PC-9 (cell line): ENCODE measurements at regions not wholly inside any gene's neighbourhood (a gene's known extent, or its start where the extent isn't known, plus 50 kb on each side); places are given as distances from the start of the nearest gene placed in this dataset.

Source experiments
- BruUV-seq: library from RNA; stranded (reverse); fragments of 400-500 nt; replicated peaks from 2 replicates; lab custom pipeline; 2021; lab: Mats Ljungman, UMichigan
- CTCF ChIA-PET: fragments of 300-600 bp; sonication (Branson Sonifier 250); formaldehyde crosslinking; loops from one replicate; lab custom pipeline; 2022; ENCODE audit warnings: antibody characterized with exemption; lab: Charles Lee
- POLR2A ChIA-PET: fragments of 300-600 bp; sonication (Branson Sonifier 250); formaldehyde crosslinking; loops from one replicate; lab custom pipeline; 2022; ENCODE audit warnings: antibody characterized with exemption; ENCODE audit not compliant: unreplicated experiment; lab: Charles Lee
- DNase-seq, 2 experiments: peaks; one replicate each; pipeline versions ENCODE4 v3.0.0 to v3.0.0-alpha.2; 2015 to 2022; ENCODE audit warnings: mixed read lengths in 1 of 2
- H2AFZ ChIP-seq: fragments of 200-600 bp; sonication (generic); 2 replicates; pipeline ENCODE4 v1.8.1; 2017; ENCODE audit warnings: antibody characterized with exemption
- H3F3A ChIP-seq: fragments of 200-600 bp; sonication (generic); 2 replicates; pipeline ENCODE4 v1.8.1; 2017; ENCODE audit warnings: antibody characterized with exemption, mild to moderate bottlenecking, low read depth; ENCODE audit not compliant: insufficient read depth
- H3K27ac ChIP-seq: fragments of 200-600 bp; sonication (generic); 2 replicates; pipeline ENCODE4 v1.6.1; 2016; ENCODE audit warnings: mixed run types
- H3K27me3 ChIP-seq: fragments of 200-600 bp; sonication (generic); 2 replicates; pipeline ENCODE4 v1.6.1; 2016; ENCODE audit warnings: low read depth, mixed run types; ENCODE audit not compliant: insufficient read depth
- H3K36me3 ChIP-seq: fragments of 200-600 bp; sonication (generic); 2 replicates; pipeline ENCODE4 v1.6.1; 2016; ENCODE audit warnings: low read depth, mixed run types
- H3K4me1 ChIP-seq: fragments of 200-600 bp; sonication (generic); replicated peaks from 2 replicates; pipeline ENCODE4 v1.6.1; 2016; ENCODE audit warnings: mixed run types; ENCODE audit not compliant: insufficient read depth
- H3K4me2 ChIP-seq: fragments of 200-600 bp; sonication (generic); 2 replicates; pipeline ENCODE4 v1.6.1; 2017; ENCODE audit warnings: mixed run types
- H3K4me3 ChIP-seq: fragments of 200-600 bp; sonication (generic); 2 replicates; pipeline ENCODE4 v1.6.1; 2016; ENCODE audit warnings: mixed run types
- H3K79me2 ChIP-seq: fragments of 200-600 bp; sonication (generic); 2 replicates; pipeline ENCODE4 v1.6.1; 2017; ENCODE audit warnings: low read depth, mixed run types
- H3K9me2 ChIP-seq: fragments of 200-600 bp; sonication (generic); 2 replicates; pipeline ENCODE4 v1.8.1; 2017; ENCODE audit warnings: mild to moderate bottlenecking; ENCODE audit not compliant: insufficient read depth
- H3K9me3 ChIP-seq: fragments of 200-600 bp; sonication (generic); 2 replicates; pipeline ENCODE4 v1.8.1; 2016; ENCODE audit warnings: low read depth; ENCODE audit not compliant: insufficient read depth
- H4K20me1 ChIP-seq: fragments of 200-600 bp; sonication (generic); 2 replicates; pipeline ENCODE4 v1.8.1; 2017; ENCODE audit not compliant: insufficient read depth
- CTCF ChIP-seq: fragments of 200-600 bp; sonication (generic); conservative IDR thresholded peaks from 2 replicates; pipeline ENCODE4 v1.6.1; 2017; ENCODE audit warnings: mixed run types, antibody characterized with exemption, mild to moderate bottlenecking, moderate library complexity
- EZH2 ChIP-seq: fragments of 200-600 bp; sonication (generic); IDR thresholded peaks from 2 replicates; pipeline ENCODE4 v1.8.0; 2017; ENCODE audit warnings: antibody characterized with exemption, low read depth
- intact Hi-C: fragments of 100-400 bp; cut with micrococcal nuclease; formaldehyde crosslinking; loops from one replicate; pipeline ENCODE4 v1.10.0; 2022; ENCODE audit not compliant: unreplicated experiment

GRCh38 chr13:39100996-39101738 lies 62.9 kb downstream of the NHLRC3 start:
- no peak for TF ChIP-seq EZH2
- no peak for TF ChIP-seq CTCF
- Histone ChIP-seq H3K36me3 (no peaks in the 10 kb centered on the region), H3K4me1 (no peaks in the 10 kb centered on the region), H3K9me2 (no peaks in the 10 kb centered on the region), H3K27ac (no peak overlapping the region), H4K20me1 (no peaks in the 10 kb centered on the region), H3K4me2 (no peak overlapping the region), H3F3A (no peaks in the 10 kb centered on the region), H3K79me2 (no peaks in the 10 kb centered on the region), H3K9me3 (no peaks in the 10 kb centered on the region), H3K4me3 (no peak overlapping the region), H2AFZ (no peak overlapping the region), H3K27me3 (no peaks in the 10 kb centered on the region)
- BruUV-seq, result no TSS peak
- DNase-seq, result no peak
- CTCF ChIA-PET, result no interaction called here
- intact Hi-C loops, result no loop called here
- POLR2A ChIA-PET, result no interaction called here

GRCh38 chr13:39102981-39103490 lies 64.8 kb downstream of the NHLRC3 start:
- intact Hi-C loops, result no loop called here
- no peaks in the 10 kb centered on the region for H3K79me2 ChIP-seq
- H3K9me3 ChIP-seq, result no peaks in the 10 kb centered on the region
- BruUV-seq, result no TSS peak
- ChIA-PET POLR2A (no interaction called here), CTCF (no interaction called here)
- H3K36me3 ChIP-seq, result no peaks in the 10 kb centered on the region
- no peak for DNase-seq
- no peaks in the 10 kb centered on the region for H3K4me1 ChIP-seq
- no peak for TF ChIP-seq CTCF
- TF ChIP-seq EZH2, result no peak
- H4K20me1 ChIP-seq, result no peaks in the 10 kb centered on the region
- no peak overlapping the region for H3K4me3 ChIP-seq
- no peak overlapping the region for H3K27ac ChIP-seq
- no peak overlapping the region for H3K4me2 ChIP-seq
- no peak overlapping the region for H2AFZ ChIP-seq
- no peaks in the 10 kb centered on the region for H3K27me3 ChIP-seq
- no peaks in the 10 kb centered on the region for H3F3A ChIP-seq
- no peaks in the 10 kb centered on the region for H3K9me2 ChIP-seq

GRCh38 chr13:39105110-39105509 lies 66.9 kb downstream of the NHLRC3 start:
- BruUV-seq, result no TSS peak
- H3K4me2 ChIP-seq, result no peak overlapping the region
- ChIA-PET POLR2A (no interaction called here), CTCF (no interaction called here)
- H3K4me3 ChIP-seq, result no peak overlapping the region
- no peaks in the 10 kb centered on the region for H3K9me2 ChIP-seq
- no peaks in the 10 kb centered on the region for H3K79me2 ChIP-seq
- no peak overlapping the region for H2AFZ ChIP-seq
- no peaks in the 10 kb centered on the region for H3K9me3 ChIP-seq
- H3K27ac ChIP-seq, result no peak overlapping the region
- no peaks in the 10 kb centered on the region for H4K20me1 ChIP-seq
- no peak for DNase-seq
- no peaks in the 10 kb centered on the region for H3F3A ChIP-seq
- H3K4me1 ChIP-seq, result no peaks in the 10 kb centered on the region
- H3K36me3 ChIP-seq, result no peaks in the 10 kb centered on the region
- peaks cover 4% of the 10 kb centered on the region; the same call in 1 of the 2 replicates for H3K27me3 ChIP-seq
- TF ChIP-seq CTCF (no peak), EZH2 (no peak)
- intact Hi-C loops, result no loop called here
